Fibroblast of villous mesenchyme (primary cell): ENCODE measurements at regions not wholly inside any gene's neighbourhood (a gene's known extent, or its start where the extent isn't known, plus 50 kb on each side); places are given as distances from the start of the nearest gene placed in this dataset.

Experiments
- DNase-seq: peaks from one replicate; pipeline ENCODE4 v3.0.0-alpha.2; 2010; ENCODE audit warnings: low read depth
- H3K4me3 ChIP-seq: 2 replicates; pipeline ENCODE4 v1.5.1; 2011; ENCODE audit warnings: low read depth, mild to moderate bottlenecking, low read length
- TF ChIP-seq, protein P1 (sequence below): IDR thresholded peaks from 2 replicates; pipeline ENCODE4 v1.5.1; 2012; ENCODE audit warnings: low read depth, mild to moderate bottlenecking, low read length; ENCODE audit not compliant: insufficient read depth

- H3K4me3 ChIP-seq = no peak overlapping the region
- peak; percentile 78 for DNase-seq
- TF ChIP-seq, protein P1, sequence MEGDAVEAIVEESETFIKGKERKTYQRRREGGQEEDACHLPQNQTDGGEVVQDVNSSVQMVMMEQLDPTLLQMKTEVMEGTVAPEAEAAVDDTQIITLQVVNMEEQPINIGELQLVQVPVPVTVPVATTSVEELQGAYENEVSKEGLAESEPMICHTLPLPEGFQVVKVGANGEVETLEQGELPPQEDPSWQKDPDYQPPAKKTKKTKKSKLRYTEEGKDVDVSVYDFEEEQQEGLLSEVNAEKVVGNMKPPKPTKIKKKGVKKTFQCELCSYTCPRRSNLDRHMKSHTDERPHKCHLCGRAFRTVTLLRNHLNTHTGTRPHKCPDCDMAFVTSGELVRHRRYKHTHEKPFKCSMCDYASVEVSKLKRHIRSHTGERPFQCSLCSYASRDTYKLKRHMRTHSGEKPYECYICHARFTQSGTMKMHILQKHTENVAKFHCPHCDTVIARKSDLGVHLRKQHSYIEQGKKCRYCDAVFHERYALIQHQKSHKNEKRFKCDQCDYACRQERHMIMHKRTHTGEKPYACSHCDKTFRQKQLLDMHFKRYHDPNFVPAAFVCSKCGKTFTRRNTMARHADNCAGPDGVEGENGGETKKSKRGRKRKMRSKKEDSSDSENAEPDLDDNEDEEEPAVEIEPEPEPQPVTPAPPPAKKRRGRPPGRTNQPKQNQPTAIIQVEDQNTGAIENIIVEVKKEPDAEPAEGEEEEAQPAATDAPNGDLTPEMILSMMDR = no peak
These were observed 253.5 kb upstream of the ZPLD1 start for GRCh38 chr3:102181175-102181920.

DNA sequence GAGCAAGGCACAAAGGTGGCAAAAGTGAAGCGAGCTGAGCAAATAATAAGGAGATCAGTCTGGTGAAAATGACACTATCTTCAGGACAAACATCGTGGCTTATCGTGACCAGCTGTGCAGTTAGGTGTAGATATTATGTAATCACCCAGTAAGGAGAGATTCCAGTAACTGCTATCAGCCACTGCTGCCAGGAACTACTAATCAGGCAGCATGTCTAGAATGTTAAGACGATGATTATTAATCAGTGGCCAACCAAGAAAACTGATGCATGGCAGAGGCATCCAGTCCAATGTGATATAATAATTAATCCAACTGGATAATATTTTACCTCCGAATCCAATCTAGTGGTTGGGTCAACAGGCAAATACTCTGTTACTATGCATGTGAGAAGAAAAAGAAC, 252.7 kb upstream of the ZPLD1 start:
- TF ChIP-seq, protein P1 = no peak
- H3K4me3 ChIP-seq = no peak overlapping the region
- DNase-seq = peak; percentile 70

DNA sequence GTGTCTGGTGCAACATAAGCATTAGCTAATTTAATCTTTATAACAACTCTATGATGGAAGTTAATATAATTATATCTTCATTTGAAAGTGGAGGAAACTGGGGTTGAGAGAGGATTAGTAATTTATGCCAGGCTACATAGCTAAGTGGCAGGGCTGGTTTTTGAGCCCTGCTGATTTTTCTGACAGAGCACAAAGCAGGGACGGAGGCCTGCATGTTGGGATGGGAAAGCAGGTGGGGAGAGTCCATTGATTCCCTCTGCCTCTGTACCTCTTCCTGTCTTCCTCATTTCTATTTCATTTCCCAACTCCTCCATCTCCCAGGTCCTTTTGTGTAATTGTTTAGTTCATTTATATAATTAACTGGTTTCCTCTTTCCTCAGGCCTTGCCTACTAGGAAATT, 251.6 kb upstream of the ZPLD1 start:
- TF ChIP-seq, protein P1 = no peak
- DNase-seq = no peak
- no peak overlapping the region for H3K4me3 ChIP-seq

GRCh38 chr3:102183623-102184022, 251.2 kb upstream of the ZPLD1 start:
- TF ChIP-seq, protein P1 = no peak
- no peak for DNase-seq
- no peak overlapping the region for H3K4me3 ChIP-seq

GRCh38 chr3:102189541-102189940, 245.3 kb upstream of the ZPLD1 start:
- TF ChIP-seq, protein P1 = no peak
- DNase-seq = no peak
- no peak overlapping the region for H3K4me3 ChIP-seq

- no peak for DNase-seq
- TF ChIP-seq, protein P1 = no peak
These were observed 244.7 kb upstream of the ZPLD1 start for GRCh38 chr3:102189956-102190723.

GRCh38 chr3:102192575-102192974, 242.2 kb upstream of the ZPLD1 start:
- no peak overlapping the region for H3K4me3 ChIP-seq
- TF ChIP-seq, protein P1 = no peak
- no peak for DNase-seq

More at GRCh38 chr3:102189956-102190723, 244.7 kb upstream of the ZPLD1 start:
- no peak overlapping the region for H3K4me3 ChIP-seq
